ENCODE measurements at regions not wholly inside any gene's neighbourhood (a gene's known extent, or its start where the extent isn't known, plus 50 kb on each side); places are given as distances from the start of the nearest gene placed in this dataset.

- no peak for TF ChIP-seq CTCF (conservative IDR thresholded peaks at IDR 0.05; ENCODE audit: low read depth)
- ChIA-PET POLR2A (ENCODE audit: low non-redundant PET) (no interaction called here), CTCF (interaction anchor here (0.7 kb wide), 1 partner anchor 8 kb away, joined by 3 read pairs; no protein-coding TSS in a partner anchor)
- no peak for DNase-seq (ENCODE audit: low spot score)
- H3K27ac ChIP-seq = no peak overlapping the region
Measured at GRCh38 chrX:44082829-44083228, 109.6 kb upstream of the NDP start.

- ChIA-PET POLR2A (ENCODE audit: low non-redundant PET) (no interaction called here), CTCF (interaction anchor here (0.6 kb wide), 1 partner anchor 53 kb away, joined by 6 read pairs; no protein-coding TSS in a partner anchor)
- no peak for TF ChIP-seq CTCF (conservative IDR thresholded peaks at IDR 0.05; ENCODE audit: low read depth)
- no peak overlapping the region for H3K27ac ChIP-seq
- no peak for DNase-seq (ENCODE audit: low spot score)
Measured at GRCh38 chrX:44080083-44080482, 106.9 kb upstream of the NDP start.

- H3K27ac ChIP-seq = no peak overlapping the region
- ChIA-PET POLR2A (ENCODE audit: low non-redundant PET) (no interaction called here), CTCF (no interaction called here)
- DNase-seq (ENCODE audit: low spot score) = no peak
- no peak for TF ChIP-seq CTCF (conservative IDR thresholded peaks at IDR 0.05; ENCODE audit: low read depth)
Measured at GRCh38 chrX:44072631-44073030, 99.4 kb upstream of the NDP start.

GRCh38 chrX:44071847-44072551 is 98.8 kb upstream of the NDP start:
- POLR2A ChIA-PET (ENCODE audit: low non-redundant PET) = no interaction called here
- CTCF ChIA-PET = no interaction called here
- peak; percentile 79 for DNase-seq (ENCODE audit: low spot score)
- peak overlapping the region; percentile 64 for H3K27ac ChIP-seq
- TF ChIP-seq CTCF (conservative IDR thresholded peaks at IDR 0.05; ENCODE audit: low read depth) = no peak

GRCh38 chrX:44071070-44071645 is 98.0 kb upstream of the NDP start:
- ChIA-PET POLR2A (ENCODE audit: low non-redundant PET) (no interaction called here), CTCF (no interaction called here)
- no peak for DNase-seq (ENCODE audit: low spot score)
- no peak overlapping the region; the same call in 1 of the 2 replicates for H3K27ac ChIP-seq
- TF ChIP-seq CTCF (conservative IDR thresholded peaks at IDR 0.05; ENCODE audit: low read depth) = no peak

GRCh38 chrX:44068043-44068442 is 94.9 kb upstream of the NDP start:
- CTCF ChIA-PET = no interaction called here
- POLR2A ChIA-PET (ENCODE audit: low non-redundant PET) = no interaction called here
- TF ChIP-seq CTCF (conservative IDR thresholded peaks at IDR 0.05; ENCODE audit: low read depth) = no peak
- DNase-seq (ENCODE audit: low spot score) = peak; percentile 14
- H3K27ac ChIP-seq = no peak overlapping the region
